ENCODE measurements at regions not wholly inside any gene's neighbourhood (a gene's known extent, or its start where the extent isn't known, plus 50 kb on each side); places are given as distances from the start of the nearest gene placed in this dataset.

GRCh38 chr11:19433791-19434190, 193.0 kb upstream of the E2F8 start:
- H3K4me3 Mint-ChIP-seq: no peak overlapping the region
- no peaks in the 10 kb centered on the region for H3K36me3 Mint-ChIP-seq (ENCODE audit: insufficient read depth)
- no peaks in the 10 kb centered on the region for H3K9me3 Mint-ChIP-seq
- peaks cover 20% of the 10 kb centered on the region for H3K27me3 Mint-ChIP-seq (ENCODE audit: low read depth)
- ATAC-seq: no peak
- no peaks in the 10 kb centered on the region for H3K4me1 Mint-ChIP-seq (ENCODE audit: low read depth)
- DNase-seq: no peak

GRCh38 chr11:19433367-19433766, 192.6 kb upstream of the E2F8 start:
- DNase-seq (no peak), ATAC-seq (no peak)
- Mint-ChIP-seq H3K4me3 (no peak overlapping the region), H3K4me1 (ENCODE audit: low read depth) (no peaks in the 10 kb centered on the region), H3K36me3 (ENCODE audit: insufficient read depth) (no peaks in the 10 kb centered on the region), H3K9me3 (no peaks in the 10 kb centered on the region), H3K27me3 (ENCODE audit: low read depth) (peaks cover 23% of the 10 kb centered on the region)

GRCh38 chr11:19432370-19433061, 191.8 kb upstream of the E2F8 start:
- no peaks in the 10 kb centered on the region for H3K4me1 Mint-ChIP-seq (ENCODE audit: low read depth)
- H3K9me3 Mint-ChIP-seq: no peaks in the 10 kb centered on the region
- no peak overlapping the region for H3K4me3 Mint-ChIP-seq
- H3K36me3 Mint-ChIP-seq (ENCODE audit: insufficient read depth): no peaks in the 10 kb centered on the region
- H3K27me3 Mint-ChIP-seq (ENCODE audit: low read depth): peaks cover 24% of the 10 kb centered on the region
- ATAC-seq (no peak), DNase-seq (no peak)

- Mint-ChIP-seq H3K27me3 (ENCODE audit: low read depth) (peaks cover 15% of the 10 kb centered on the region), H3K4me3 (no peak overlapping the region), H3K4me1 (ENCODE audit: low read depth) (no peaks in the 10 kb centered on the region), H3K36me3 (ENCODE audit: insufficient read depth) (no peaks in the 10 kb centered on the region), H3K9me3 (no peaks in the 10 kb centered on the region)
- DNase-seq (no peak), ATAC-seq (no peak)
These were observed 190.1 kb upstream of the E2F8 start for GRCh38 chr11:19430754-19431398.

- no peak for ATAC-seq
- no peak for DNase-seq
- no peaks in the 10 kb centered on the region for H3K36me3 Mint-ChIP-seq (ENCODE audit: insufficient read depth)
- H3K4me1 Mint-ChIP-seq (ENCODE audit: low read depth): no peaks in the 10 kb centered on the region
- peaks cover 17% of the 10 kb centered on the region for H3K27me3 Mint-ChIP-seq (ENCODE audit: low read depth)
- no peak overlapping the region for H3K4me3 Mint-ChIP-seq
- H3K9me3 Mint-ChIP-seq: no peaks in the 10 kb centered on the region
These were observed 189.6 kb upstream of the E2F8 start for GRCh38 chr11:19430346-19430745.

- Mint-ChIP-seq H3K27me3 (ENCODE audit: low read depth) (peaks cover 17% of the 10 kb centered on the region), H3K36me3 (ENCODE audit: insufficient read depth) (no peaks in the 10 kb centered on the region), H3K4me3 (no peak overlapping the region), H3K9me3 (no peaks in the 10 kb centered on the region), H3K4me1 (ENCODE audit: low read depth) (no peaks in the 10 kb centered on the region)
- DNase-seq (no peak), ATAC-seq (no peak)
These were observed 188.5 kb upstream of the E2F8 start for GRCh38 chr11:19429108-19429760.

- H3K27me3 Mint-ChIP-seq (ENCODE audit: low read depth): peaks cover 17% of the 10 kb centered on the region
- no peaks in the 10 kb centered on the region for H3K36me3 Mint-ChIP-seq (ENCODE audit: insufficient read depth)
- no peak for ATAC-seq
- H3K4me1 Mint-ChIP-seq (ENCODE audit: low read depth): no peaks in the 10 kb centered on the region
- no peak for DNase-seq
- no peak overlapping the region for H3K4me3 Mint-ChIP-seq
- no peaks in the 10 kb centered on the region for H3K9me3 Mint-ChIP-seq
These were observed 187.7 kb upstream of the E2F8 start for GRCh38 chr11:19428206-19429002.

- Mint-ChIP-seq H3K27me3 (ENCODE audit: low read depth) (peaks cover 17% of the 10 kb centered on the region), H3K4me3 (no peak overlapping the region), H3K4me1 (ENCODE audit: low read depth) (no peaks in the 10 kb centered on the region), H3K36me3 (ENCODE audit: insufficient read depth) (no peaks in the 10 kb centered on the region), H3K9me3 (no peaks in the 10 kb centered on the region)
- no peak for DNase-seq
- ATAC-seq: no peak
These were observed 186.1 kb upstream of the E2F8 start for GRCh38 chr11:19426756-19427403.

- ATAC-seq (no peak), DNase-seq (no peak)
- no peaks in the 10 kb centered on the region for H3K4me1 Mint-ChIP-seq (ENCODE audit: low read depth)
- no peaks in the 10 kb centered on the region for H3K36me3 Mint-ChIP-seq (ENCODE audit: insufficient read depth)
- no peaks in the 10 kb centered on the region for H3K9me3 Mint-ChIP-seq
- H3K4me3 Mint-ChIP-seq: no peak overlapping the region
- H3K27me3 Mint-ChIP-seq (ENCODE audit: low read depth): peaks cover 14% of the 10 kb centered on the region
These were observed 185.4 kb upstream of the E2F8 start for GRCh38 chr11:19426011-19426755.

- no peak for DNase-seq
- no peaks in the 10 kb centered on the region for H3K9me3 Mint-ChIP-seq
- H3K4me1 Mint-ChIP-seq (ENCODE audit: low read depth): no peaks in the 10 kb centered on the region
- H3K4me3 Mint-ChIP-seq: no peak overlapping the region
- no peak for ATAC-seq
- no peaks in the 10 kb centered on the region for H3K36me3 Mint-ChIP-seq (ENCODE audit: insufficient read depth)
- peaks cover 3% of the 10 kb centered on the region for H3K27me3 Mint-ChIP-seq (ENCODE audit: low read depth)
These were observed 181.5 kb upstream of the E2F8 start for GRCh38 chr11:19422276-19422675.

- H3K36me3 Mint-ChIP-seq (ENCODE audit: insufficient read depth): no peaks in the 10 kb centered on the region
- no peaks in the 10 kb centered on the region for H3K4me1 Mint-ChIP-seq (ENCODE audit: low read depth)
- DNase-seq (no peak), ATAC-seq (no peak)
- H3K27me3 Mint-ChIP-seq (ENCODE audit: low read depth): peaks cover 3% of the 10 kb centered on the region
- no peaks in the 10 kb centered on the region for H3K9me3 Mint-ChIP-seq
- no peak overlapping the region for H3K4me3 Mint-ChIP-seq
These were observed 180.3 kb upstream of the E2F8 start for GRCh38 chr11:19420868-19421533.

GRCh38 chr11:19419808-19420207, 179.1 kb upstream of the E2F8 start:
- no peaks in the 10 kb centered on the region for H3K27me3 Mint-ChIP-seq (ENCODE audit: low read depth)
- no peaks in the 10 kb centered on the region for H3K4me1 Mint-ChIP-seq (ENCODE audit: low read depth)
- H3K36me3 Mint-ChIP-seq (ENCODE audit: insufficient read depth): no peaks in the 10 kb centered on the region
- no peak for DNase-seq
- no peak for ATAC-seq
- H3K4me3 Mint-ChIP-seq: no peak overlapping the region
- peaks cover 2% of the 10 kb centered on the region for H3K9me3 Mint-ChIP-seq

GRCh38 chr11:19419021-19419750, 178.4 kb upstream of the E2F8 start:
- H3K4me3 Mint-ChIP-seq: no peak overlapping the region
- no peak for ATAC-seq
- H3K27me3 Mint-ChIP-seq (ENCODE audit: low read depth): no peaks in the 10 kb centered on the region
- no peak for DNase-seq
- peaks cover 5% of the 10 kb centered on the region for H3K9me3 Mint-ChIP-seq
- no peaks in the 10 kb centered on the region for H3K36me3 Mint-ChIP-seq (ENCODE audit: insufficient read depth)
- no peaks in the 10 kb centered on the region for H3K4me1 Mint-ChIP-seq (ENCODE audit: low read depth)
